HCT116 (cell line): ENCODE measurements at regions not wholly inside any gene's neighbourhood (a gene's known extent, or its start where the extent isn't known, plus 50 kb on each side); places are given as distances from the start of the nearest gene placed in this dataset.

Source experiments
- ATAC-seq: fragments of 200-7000 bp; cut with Tn5 transposase; 2 replicates; pipeline ENCODE4 v1.9.1; 2020; ENCODE audit warnings: mild to moderate bottlenecking, moderate library complexity
- BruUV-seq: library from RNA; stranded (reverse); fragments of 400-500 nt; replicated peaks from 2 replicates; lab custom pipeline; 2021; lab: Mats Ljungman, UMichigan
- CTCF ChIA-PET: fragments of 300-600 bp; sonication (Branson Sonifier 250); formaldehyde crosslinking; loops from one replicate; lab custom pipeline; 2021; ENCODE audit warnings: antibody characterized with exemption; lab: Charles Lee
- POLR2A ChIA-PET: fragments of 300-600, 350-600 bp; sonication (Branson Sonifier 250); formaldehyde crosslinking; loops from one replicate; lab custom pipeline; 2021; ENCODE audit warnings: antibody characterized with exemption; lab: Charles Lee
- RAD21 ChIA-PET, 2 experiments: fragments of 300-600 bp; sonication (Branson Sonifier 250); formaldehyde crosslinking; loops; one replicate each; lab custom pipeline; 2023; ENCODE audit warnings: low total read pairs in 2 of 2; ENCODE audit not compliant: uncharacterized antibody in 2 of 2, unreplicated experiment in 2 of 2, low non-redundant PET in 1 of 2; lab: Charles Lee
- DNase-seq: peaks from one replicate; pipeline ENCODE4 v3.0.0-alpha.2; 2010; ENCODE audit warnings: low read depth, low spot score
- H2AFZ ChIP-seq: fragments of 200-600 bp; shearing (Covaris generic), sonication (generic); 2 replicates; pipeline ENCODE4 v1.6.1; 2017; ENCODE audit warnings: low read depth, mixed run types, mixed read lengths, antibody characterized with exemption, low read length; ENCODE audit not compliant: poor library complexity, severe bottlenecking
- H3K27ac ChIP-seq: 2 replicates; pipeline ENCODE4 v1.5.1; 2012; ENCODE audit warnings: low read depth, low read length
- H3K27me3 ChIP-seq: fragments of 200-600 bp; sonication (generic); 2 replicates; pipeline ENCODE4 v1.6.1; 2016; ENCODE audit warnings: mixed run types, low read length, mixed read lengths; ENCODE audit not compliant: insufficient read depth
- H3K36me3 ChIP-seq, 2 experiments: fragments of 200-500 bp in 1 of 2; fragments of 200-600 bp in 1 of 2; sonication (Bioruptor generic) in 1 of 2; sonication (generic) in 1 of 2; 2 replicates each; pipeline versions ENCODE4 v1.5.1 to v1.6.1; 2014 to 2016; ENCODE audit warnings: low read length in 2 of 2, inconsistent platforms in 1 of 2, mixed read lengths in 1 of 2, mixed run types in 1 of 2; ENCODE audit not compliant: insufficient read depth in 2 of 2, control insufficient read depth in 1 of 2
- H3K4me1 ChIP-seq, 2 experiments: fragments of 200-600 bp in 1 of 2; sonication (generic) in 1 of 2; 2 replicates each; pipeline versions ENCODE4 v1.5.1 to v1.6.1; 2012 to 2017; ENCODE audit warnings: low read length in 2 of 2, inconsistent platforms in 1 of 2, mild to moderate bottlenecking in 1 of 2, mixed read lengths in 1 of 2, mixed run types in 1 of 2, moderate library complexity in 1 of 2; ENCODE audit not compliant: insufficient read depth in 2 of 2, control insufficient read depth in 1 of 2
- H3K4me2 ChIP-seq: fragments of 200-600 bp; sonication (generic); 2 replicates; pipeline ENCODE4 v1.6.1; 2017; ENCODE audit warnings: mixed run types, low read length, mixed read lengths
- H3K4me3 ChIP-seq, 2 experiments: fragments of 200-600 bp in 1 of 2; sonication (generic) in 1 of 2; replicated peaks in 1 of 2; 2 replicates each; pipeline ENCODE4 v1.5.1; 2011 to 2016; ENCODE audit warnings: low read length in 2 of 2, control low read depth in 1 of 2, low read depth in 1 of 2, mild to moderate bottlenecking in 1 of 2, mixed read lengths in 1 of 2, mixed run types in 1 of 2
- H3K79me2 ChIP-seq: fragments of 200-600 bp; sonication (generic); 2 replicates; pipeline ENCODE4 v1.6.1; 2017; ENCODE audit warnings: mild to moderate bottlenecking, mixed run types, low read length, moderate library complexity, mixed read lengths; ENCODE audit not compliant: insufficient read depth
- H3K9ac ChIP-seq: fragments of 200-600 bp; sonication (generic); 2 replicates; pipeline ENCODE4 v1.6.1; 2016; ENCODE audit warnings: low read length, mixed read lengths
- H3K9me2 ChIP-seq: fragments of 200-600 bp; sonication (generic), shearing (Covaris generic); 2 replicates; pipeline ENCODE4 v1.6.1; 2017; ENCODE audit warnings: mixed run types, mild to moderate bottlenecking, moderate library complexity; ENCODE audit not compliant: insufficient read depth
- H3K9me3 ChIP-seq, 2 experiments: fragments of 200-500 bp in 1 of 2; fragments of 200-600 bp in 1 of 2; sonication (Bioruptor generic) in 1 of 2; sonication (generic) in 1 of 2; 2 replicates each; pipeline ENCODE4 v1.6.1; 2014 to 2017; ENCODE audit warnings: low read length in 2 of 2, mixed read lengths in 2 of 2, inconsistent platforms in 1 of 2, low read depth in 1 of 2, mild to moderate bottlenecking in 1 of 2, mixed run types in 1 of 2, moderate library complexity in 1 of 2; ENCODE audit not compliant: control insufficient read depth in 1 of 2, insufficient read depth in 1 of 2
- H4K20me1 ChIP-seq: fragments of 200-600 bp; sonication (generic), shearing (Covaris generic); 2 replicates; pipeline ENCODE4 v1.6.1; 2017; ENCODE audit warnings: mixed run types, mild to moderate bottlenecking, moderate library complexity; ENCODE audit not compliant: insufficient read depth
- CBX3 ChIP-seq: IDR thresholded peaks from 2 replicates; pipeline ENCODE4 v1.6.1; 2012; ENCODE audit warnings: low read depth
- CEBPB ChIP-seq: IDR thresholded peaks from 2 replicates; pipeline ENCODE4 v1.6.1; 2012; ENCODE audit warnings: low read depth
- CTCF ChIP-seq, 3 experiments: fragments of 200-600 bp in 1 of 3; sonication (generic) in 1 of 3; IDR thresholded peaks in 2 of 3; conservative IDR thresholded peaks in 1 of 3; 2 replicates each; pipeline ENCODE4 v1.5.1; 2012 to 2017; ENCODE audit warnings: low read depth in 2 of 3, low read length in 2 of 3, antibody characterized with exemption in 1 of 3, borderline replicate concordance in 1 of 3, control low read depth in 1 of 3, mild to moderate bottlenecking in 1 of 3, mixed read lengths in 1 of 3, mixed run types in 1 of 3, moderate library complexity in 1 of 3; ENCODE audit not compliant: insufficient read depth in 1 of 3
- EGR1 ChIP-seq: IDR thresholded peaks from 2 replicates; pipeline ENCODE4 v1.6.1; 2012; ENCODE audit warnings: low read depth
- ELF1 ChIP-seq: IDR thresholded peaks from 2 replicates; pipeline ENCODE4 v1.6.1; 2012; ENCODE audit warnings: low read depth, borderline replicate concordance
- EZH2 ChIP-seq: fragments of 200-600 bp; sonication (generic); IDR thresholded peaks from 2 replicates; pipeline ENCODE4 v1.6.1; 2017; ENCODE audit warnings: antibody characterized with exemption, mixed run types
- JUND ChIP-seq: IDR thresholded peaks from 2 replicates; pipeline ENCODE4 v1.6.1; 2012
- MAX ChIP-seq: IDR thresholded peaks from 2 replicates; pipeline ENCODE4 v1.6.1; 2012
- POLR2A ChIP-seq: IDR thresholded peaks from 2 replicates; pipeline ENCODE4 v1.7.0; 2011; ENCODE audit warnings: borderline replicate concordance; ENCODE audit not compliant: insufficient read depth, insufficient read length; ENCODE audit errors: extremely low read depth
- RAD21 ChIP-seq: IDR thresholded peaks from 2 replicates; pipeline ENCODE4 v1.6.1; 2012; ENCODE audit warnings: low read depth, mild to moderate bottlenecking
- SIN3A ChIP-seq: IDR thresholded peaks from 2 replicates; pipeline ENCODE4 v1.6.1; 2012; ENCODE audit warnings: low read depth
- SP1 ChIP-seq: IDR thresholded peaks from 2 replicates; pipeline ENCODE4 v1.6.1; 2012; ENCODE audit warnings: low read depth
- SRF ChIP-seq: IDR thresholded peaks from 2 replicates; pipeline ENCODE4 v1.6.1; 2012; ENCODE audit warnings: low read depth
- YY1 ChIP-seq: IDR thresholded peaks from 2 replicates; pipeline ENCODE4 v1.6.1; 2011; ENCODE audit warnings: low read length, low read depth, moderate library complexity, mild to moderate bottlenecking; ENCODE audit not compliant: insufficient replicate concordance; ENCODE audit errors: extremely low read depth
- ZNF274 ChIP-seq: fragments of 200-500 bp; sonication (Bioruptor generic); IDR thresholded peaks from 2 replicates; pipeline ENCODE4 v1.6.1; 2014; ENCODE audit warnings: mild to moderate bottlenecking, low read depth, low read length, inconsistent platforms
- intact Hi-C: fragments of 100-400 bp; cut with micrococcal nuclease; formaldehyde crosslinking; loops from 2 replicates; pipeline ENCODE4 v1.10.0; 2022

GRCh38 chr4:145277011-145277410 is 96.6 kb upstream of the OTUD4 start:
- Histone ChIP-seq H3K4me2 (no peak overlapping the region), H3K9me3 (no peaks in the 10 kb centered on the region), H3K36me3 (no peaks in the 10 kb centered on the region), H3K27ac (no peak overlapping the region), H3K79me2 (no peaks in the 10 kb centered on the region), H3K27me3 (no peaks in the 10 kb centered on the region), H2AFZ (no peak overlapping the region), H3K9me2 (no peaks in the 10 kb centered on the region), H3K4me3 (no peak overlapping the region), H4K20me1 (no peaks in the 10 kb centered on the region), H3K9ac (no peak overlapping the region), H3K4me1 (peaks cover 0 to 9% of the 10 kb centered on the region in 2 experiments; a peak in 2 of 4 replicates)
- ATAC-seq = no peak
- intact Hi-C loops = no loop called here
- ChIA-PET CTCF (interaction anchor here (1.0 kb wide), 1 partner anchor 280 kb away, joined by 3 read pairs; no protein-coding TSS in a partner anchor), POLR2A (no interaction called here), RAD21 (no interaction called here)
- TF ChIP-seq ZNF274 (no peak), CBX3 (no peak), CEBPB (no peak), JUND (no peak), SRF (no peak), EGR1 (no peak), EZH2 (no peak), MAX (no peak), YY1 (no peak), SIN3A (no peak), RAD21 (no peak), ELF1 (no peak), CTCF (IDR thresholded peaks at IDR 0.05 in 2 of 3, conservative IDR thresholded peaks at IDR 0.05 in 1 of 3; ENCODE audit: borderline replicate concordance in 1 of 3, insufficient read depth in 1 of 3, low read depth in 2 of 3, low read length in 2 of 3) (no peak), POLR2A (no peak), SP1 (no peak)
- BruUV-seq = no TSS peak
- DNase-seq = no peak
